ENCODE measurements at regions not wholly inside any gene's neighbourhood (a gene's known extent, or its start where the extent isn't known, plus 50 kb on each side); places are given as distances from the start of the nearest gene placed in this dataset.
"Not testable (repeated sequence)": the region's sequence is repeated elsewhere in the genome, so short reads cannot be mapped to it uniquely, and the experiment has no call there.

DNA sequence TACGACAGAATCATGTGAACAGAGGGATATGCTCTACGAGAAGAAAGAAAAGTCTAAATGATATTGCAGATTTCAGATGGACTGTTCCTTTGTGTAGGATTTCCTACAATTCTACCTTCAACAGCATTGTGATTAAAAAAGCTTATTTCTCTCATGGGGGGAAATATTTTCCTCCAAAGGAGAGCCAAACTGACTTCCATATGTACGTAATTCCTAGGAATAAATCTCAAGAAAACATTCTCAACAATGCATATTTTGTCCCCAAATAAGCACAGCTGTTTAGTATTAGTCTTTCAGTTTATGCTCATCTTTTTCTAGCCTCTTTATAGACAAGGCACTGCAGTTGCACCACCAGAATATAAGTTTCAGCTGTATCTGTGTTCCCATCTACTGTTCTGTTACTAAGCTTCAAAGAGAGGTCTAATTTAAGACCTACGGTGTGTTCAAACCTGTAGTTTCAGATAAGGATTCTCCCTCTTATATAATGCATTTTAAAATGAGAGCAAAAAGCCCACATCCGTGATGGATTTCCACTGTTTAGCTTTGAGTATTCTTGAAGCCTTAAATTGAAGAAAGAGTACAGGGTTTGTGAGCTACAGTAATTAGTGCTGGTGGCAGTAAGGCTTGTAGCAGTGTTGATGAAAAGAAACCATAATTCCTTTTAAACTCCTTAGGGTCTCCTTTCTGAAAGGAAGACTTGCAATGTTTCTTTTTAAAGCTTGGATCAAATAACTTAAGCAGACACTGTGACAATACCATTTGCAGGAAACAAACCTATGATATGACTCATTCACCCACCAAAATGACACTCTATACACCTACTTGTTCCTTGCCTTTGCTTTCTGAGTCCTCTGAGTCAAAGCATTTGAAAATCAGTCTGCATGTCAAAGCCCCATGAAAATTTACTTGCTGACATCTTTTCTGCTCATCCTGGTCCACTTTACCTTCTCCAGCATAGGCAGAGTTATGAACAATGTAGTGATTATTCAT is 754.1 kb downstream of the NOVA1 start:
- no peak for DNase-seq

DNA sequence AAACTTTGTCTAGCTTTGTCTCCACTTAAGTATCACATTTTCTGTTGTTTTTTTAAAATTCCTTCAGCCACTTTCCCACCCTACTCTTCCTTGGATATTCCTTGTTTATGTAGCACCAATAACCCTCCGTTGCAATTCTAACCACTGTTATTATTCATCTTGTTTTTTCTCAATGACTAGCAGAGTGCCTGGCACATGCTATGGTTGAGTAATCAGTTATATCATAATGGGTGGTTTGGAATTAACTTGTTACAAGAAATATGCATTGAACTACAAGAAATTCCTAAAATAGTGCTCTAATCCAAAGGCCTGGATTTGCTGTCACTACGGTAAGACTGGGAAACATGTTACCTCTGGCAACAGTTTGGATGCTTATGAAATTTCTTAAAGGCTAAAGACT is 756.6 kb downstream of the NOVA1 start:
- DNase-seq: no peak

DNA sequence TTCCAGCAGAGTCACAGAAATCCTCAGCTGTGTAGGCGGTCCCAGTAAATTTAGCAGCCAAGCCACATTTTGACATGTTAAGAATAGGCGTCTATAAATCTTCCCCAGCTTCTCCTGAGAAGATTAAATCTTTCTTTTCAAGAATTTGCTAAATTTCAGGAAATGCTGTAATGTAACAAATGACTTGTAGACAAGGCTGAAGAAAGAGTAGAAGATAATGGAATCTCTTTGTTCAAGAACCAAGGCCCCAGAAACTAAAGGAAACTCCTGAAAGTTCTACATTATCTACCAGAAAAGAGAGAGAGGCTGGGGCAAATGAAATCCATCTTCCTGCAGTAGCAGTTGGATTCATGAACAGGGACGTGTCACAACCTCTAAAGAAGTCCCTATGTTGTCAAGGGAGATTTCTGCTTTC is 760.3 kb downstream of the NOVA1 start:
- DNase-seq: no peak

DNA sequence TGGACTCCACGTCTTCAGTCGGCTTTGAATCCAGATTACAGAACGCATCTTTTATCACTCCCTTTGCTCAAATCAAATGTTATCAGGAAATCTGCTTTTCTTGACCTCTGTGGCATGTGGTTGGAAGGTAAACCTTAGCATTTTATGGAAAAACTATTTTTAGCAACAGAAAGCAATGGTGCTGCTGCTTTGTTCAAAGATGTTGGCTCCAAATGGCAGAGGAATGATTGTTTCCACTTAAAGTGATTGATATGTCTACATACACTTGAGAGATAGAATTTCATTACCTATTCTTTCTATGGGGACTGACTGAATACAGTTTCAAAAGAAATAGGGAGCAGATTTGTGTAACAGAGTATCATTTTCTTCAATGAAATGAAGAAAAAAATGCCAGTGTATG is 761.2 kb downstream of the NOVA1 start:
- no peak for DNase-seq

DNA sequence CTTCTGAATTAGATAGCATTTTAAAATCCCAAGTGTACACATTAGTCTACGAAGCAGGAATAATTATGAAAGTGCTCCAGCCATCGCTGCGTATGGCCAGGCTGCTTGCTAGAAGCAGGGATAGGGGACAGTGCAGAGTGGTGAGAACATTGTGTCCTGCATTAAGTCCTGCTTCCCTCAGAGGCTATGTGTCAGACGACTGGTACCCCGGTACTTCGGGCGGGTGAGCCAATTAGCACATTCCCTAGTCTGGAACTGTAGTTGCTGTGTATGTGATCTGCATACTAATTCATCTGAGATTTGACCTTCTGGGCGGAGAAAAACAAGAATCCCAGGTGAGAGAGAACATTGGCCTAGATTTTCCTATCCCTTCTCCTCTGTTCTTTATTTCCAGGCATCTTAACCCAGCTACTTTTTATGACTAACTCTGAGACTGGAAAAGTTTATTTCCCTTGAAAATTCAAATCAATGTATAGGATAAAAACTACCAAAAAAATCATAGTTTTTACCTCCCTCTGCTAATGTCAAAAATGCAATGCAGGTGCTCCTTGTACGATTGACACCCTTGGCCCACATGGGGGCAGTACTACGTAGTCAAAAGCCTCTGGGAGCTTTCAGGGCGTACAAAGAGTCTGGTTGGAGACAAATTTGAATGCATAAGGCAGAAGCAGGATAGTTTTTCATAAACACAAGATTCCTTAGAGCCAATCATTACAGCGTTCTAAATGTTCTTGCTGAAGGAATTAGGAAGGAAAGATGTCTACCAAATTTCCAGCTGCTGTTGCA is 764.3 kb downstream of the NOVA1 start:
- DNase-seq: no peak

DNA sequence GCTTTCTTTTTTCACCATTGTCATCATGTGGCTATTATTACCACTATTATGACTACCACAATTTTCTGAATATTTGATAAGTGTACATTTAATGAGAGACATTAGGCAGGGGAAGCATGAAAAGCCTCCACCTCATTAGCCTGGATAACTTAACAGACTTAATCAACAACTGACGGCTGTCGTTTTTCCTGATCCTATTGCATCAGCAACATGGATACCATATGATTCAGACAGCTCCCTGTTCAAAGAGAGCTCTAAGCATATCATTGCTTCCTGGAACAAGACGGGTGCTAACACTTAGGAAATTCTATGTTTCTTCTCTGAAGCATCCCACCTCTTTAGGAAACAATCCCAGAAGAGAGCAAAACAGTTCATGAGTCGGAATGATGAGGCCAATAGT is 765.2 kb downstream of the NOVA1 start:
- no peak for DNase-seq

DNA sequence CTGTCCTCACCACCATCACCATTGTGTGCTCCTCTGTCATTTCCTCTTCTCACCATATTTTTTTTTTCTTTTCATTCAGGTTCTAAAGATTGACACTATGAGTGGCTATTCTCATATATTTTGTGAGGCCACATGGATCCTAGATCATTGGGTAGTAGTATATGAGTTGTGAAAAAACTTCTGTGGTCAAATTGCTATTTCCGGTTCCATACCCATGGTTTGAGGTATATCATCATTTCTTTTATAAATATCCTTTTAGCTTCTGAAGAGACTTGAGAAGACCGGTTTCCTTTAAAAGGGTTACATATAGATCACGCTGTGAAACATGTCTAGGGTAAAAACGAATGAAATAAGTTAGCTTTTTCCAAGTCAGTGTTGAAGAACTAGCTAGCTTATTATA is 769.3 kb downstream of the NOVA1 start:
- no peak for DNase-seq

DNA sequence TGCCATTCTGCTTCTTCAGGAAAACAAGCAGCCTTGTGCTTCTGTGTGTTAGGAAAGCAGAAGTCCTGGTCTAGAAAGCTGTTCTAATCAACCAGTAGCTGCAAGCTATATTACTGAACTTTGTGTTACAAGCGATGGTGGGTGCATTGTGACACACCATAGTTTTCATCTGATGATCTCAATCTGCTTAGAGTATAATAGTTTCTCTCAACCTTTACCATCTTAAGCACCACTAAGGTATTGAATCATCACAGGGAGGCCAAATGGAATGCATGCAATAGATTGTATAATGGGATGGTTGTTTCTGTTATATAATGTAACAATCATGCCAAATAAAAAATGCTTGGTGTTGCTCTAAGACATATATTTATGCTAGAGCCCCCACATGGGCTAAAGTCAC is 771.7 kb downstream of the NOVA1 start:
- DNase-seq: no peak

DNA sequence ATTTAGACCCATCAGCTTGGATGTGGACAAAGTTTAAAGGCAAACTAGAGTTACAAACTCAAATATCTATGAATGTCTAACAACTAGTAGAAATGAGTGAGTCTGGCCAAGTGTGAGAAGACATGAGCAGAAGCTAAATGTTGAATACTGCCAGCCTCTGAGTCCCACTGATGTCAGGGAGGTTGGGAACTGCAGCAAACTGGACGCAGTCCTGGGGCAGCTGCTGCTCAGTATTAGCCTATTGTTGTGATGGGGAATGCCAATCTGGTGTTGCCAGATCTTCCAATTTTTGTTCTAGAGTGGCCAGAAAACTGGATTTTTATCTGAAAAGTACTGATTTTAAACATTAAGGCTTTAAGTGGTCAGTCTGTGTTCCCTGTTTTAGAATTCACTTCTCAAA is 770.4 kb upstream of the STXBP6 start:
- no peak for DNase-seq

DNA sequence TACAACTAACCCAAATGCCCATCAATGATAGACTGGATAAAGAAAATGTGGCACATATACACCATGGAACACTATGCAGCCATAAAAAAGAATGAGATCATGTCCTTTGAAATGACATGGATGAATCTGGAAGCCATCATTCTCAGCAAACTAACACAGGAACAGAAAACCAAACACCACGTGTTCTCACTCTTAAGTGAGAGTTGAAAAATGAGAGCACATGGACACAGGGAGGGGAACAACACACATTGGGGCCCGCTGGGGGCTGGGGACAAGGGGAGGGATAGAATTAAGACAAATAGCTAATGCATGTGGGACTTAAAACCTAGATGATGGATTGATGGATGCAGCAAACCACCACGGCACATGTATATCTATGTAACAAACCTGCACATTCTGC is 764.7 kb upstream of the STXBP6 start:
- DNase-seq: not testable (repeated sequence)

DNA sequence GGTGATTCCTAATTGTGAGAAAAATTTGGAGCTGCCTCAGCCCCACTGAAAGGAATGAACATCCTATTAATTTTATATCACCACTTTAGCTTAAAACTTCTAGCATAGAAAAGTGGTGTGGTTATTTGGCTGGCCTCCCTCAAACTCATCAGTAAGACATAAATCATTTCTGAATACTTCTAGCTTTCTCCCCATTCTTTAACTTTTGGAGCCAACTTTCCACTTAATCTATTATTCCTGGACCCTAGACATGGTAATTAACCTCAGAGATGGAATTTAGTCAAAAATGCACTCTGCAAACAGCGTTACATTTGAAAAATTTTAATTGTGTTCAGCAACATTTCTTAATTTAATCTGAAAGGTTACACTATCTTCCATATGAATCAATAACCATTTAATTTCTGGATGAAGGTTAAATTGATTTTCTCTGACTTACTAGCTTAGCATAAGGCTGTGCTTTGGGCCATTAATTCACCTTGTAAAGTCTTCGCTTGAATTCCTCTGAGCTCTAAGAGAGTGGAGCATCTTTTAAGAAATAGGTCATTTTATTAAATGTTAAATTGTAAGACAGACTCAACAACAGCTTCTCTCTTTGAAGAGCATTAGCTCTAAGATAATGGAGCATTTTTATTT is 753.6 kb upstream of the STXBP6 start:
- DNase-seq: peak; percentile 70

DNA sequence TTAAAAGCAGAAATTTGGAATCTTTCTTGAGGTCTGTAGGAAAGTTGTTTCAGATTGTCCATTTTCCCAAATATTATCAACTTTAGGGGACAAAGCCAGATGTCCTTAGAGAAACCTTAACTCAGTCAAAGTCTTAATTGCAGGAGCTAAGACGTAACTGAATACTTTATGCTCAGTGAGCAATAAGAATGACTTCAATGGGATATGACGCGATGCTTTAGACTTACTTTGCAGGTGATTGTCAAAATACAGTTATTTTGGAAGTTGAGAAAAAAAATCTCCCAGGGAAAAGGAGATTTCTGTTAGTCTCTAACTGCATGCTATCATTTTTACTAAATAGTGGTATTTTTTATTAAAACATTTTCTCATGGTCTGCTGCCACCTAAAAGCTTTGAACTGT is 750.9 kb upstream of the STXBP6 start:
- DNase-seq: no peak

DNA sequence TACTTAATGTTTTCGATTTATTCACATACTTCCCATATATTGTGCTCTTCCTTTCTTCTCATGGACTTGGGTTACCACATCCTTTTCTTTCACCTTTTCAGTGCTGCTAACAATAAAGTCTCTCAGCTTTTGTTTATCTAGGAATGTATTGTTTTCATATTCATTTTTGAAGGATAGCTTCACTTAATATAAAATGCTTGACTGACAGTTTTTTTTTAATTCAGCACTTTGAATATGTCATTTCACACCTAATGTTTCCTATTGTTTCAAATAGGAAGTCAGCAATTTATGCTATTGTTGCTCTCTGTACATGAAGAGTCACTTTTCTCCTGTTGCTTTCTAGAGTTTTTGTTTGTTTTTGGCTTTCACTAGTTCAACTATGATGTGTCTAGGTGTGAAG is 738.3 kb upstream of the STXBP6 start:
- no peak for DNase-seq

DNA sequence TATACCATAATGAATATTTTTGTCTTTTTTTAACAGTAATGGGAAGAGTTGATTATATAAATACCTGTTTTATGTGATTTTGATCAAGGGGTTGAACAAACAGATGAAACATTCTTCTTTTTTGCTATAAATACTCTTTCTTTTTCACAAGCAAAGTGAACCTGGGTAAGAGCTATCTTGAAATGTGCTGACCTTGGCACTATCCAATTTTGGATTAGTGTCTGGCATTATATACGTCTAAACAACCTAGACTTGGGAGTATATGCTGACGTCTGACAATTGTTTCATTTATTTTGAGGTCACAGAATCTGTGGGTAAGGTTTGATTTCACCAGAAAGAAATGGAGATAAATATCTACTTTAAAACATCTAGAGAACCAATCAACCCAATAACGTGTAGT is 716.0 kb upstream of the STXBP6 start:
- DNase-seq: no peak

DNA sequence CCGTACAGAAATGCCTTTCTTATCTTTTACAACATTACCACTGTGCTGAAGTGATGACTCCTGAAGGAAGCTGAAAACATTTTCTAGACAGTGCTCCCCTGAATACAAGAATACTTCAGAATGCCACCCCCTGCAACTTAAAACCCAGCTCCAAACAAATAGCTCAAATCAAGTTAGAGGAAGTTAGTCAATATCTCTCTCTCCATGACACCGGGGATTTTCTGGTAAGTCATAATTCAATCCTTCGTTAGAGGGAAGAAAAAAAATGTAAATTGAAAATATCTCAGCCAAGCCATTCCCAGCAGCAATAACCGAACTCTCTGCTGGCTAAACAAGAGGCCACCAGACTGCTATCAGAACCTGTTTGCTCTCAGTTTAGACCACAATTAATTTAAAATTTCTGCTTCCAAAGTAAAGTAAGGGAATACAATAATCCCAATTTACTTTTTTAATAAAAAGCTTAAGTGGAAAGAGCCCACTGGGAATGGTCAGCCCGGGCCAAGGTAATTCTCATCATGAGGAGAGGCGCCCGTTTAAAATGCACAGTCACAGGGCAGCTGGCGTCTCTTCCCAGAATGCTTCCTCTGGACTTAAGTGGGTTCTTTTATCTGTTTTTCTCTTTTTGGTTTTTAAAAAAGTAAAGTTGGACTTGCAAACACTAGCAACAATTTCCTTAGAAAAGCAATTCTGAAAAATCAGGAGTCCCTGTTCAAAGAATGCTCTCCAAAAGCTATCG is 710.1 kb upstream of the STXBP6 start:
- no peak for DNase-seq

DNA sequence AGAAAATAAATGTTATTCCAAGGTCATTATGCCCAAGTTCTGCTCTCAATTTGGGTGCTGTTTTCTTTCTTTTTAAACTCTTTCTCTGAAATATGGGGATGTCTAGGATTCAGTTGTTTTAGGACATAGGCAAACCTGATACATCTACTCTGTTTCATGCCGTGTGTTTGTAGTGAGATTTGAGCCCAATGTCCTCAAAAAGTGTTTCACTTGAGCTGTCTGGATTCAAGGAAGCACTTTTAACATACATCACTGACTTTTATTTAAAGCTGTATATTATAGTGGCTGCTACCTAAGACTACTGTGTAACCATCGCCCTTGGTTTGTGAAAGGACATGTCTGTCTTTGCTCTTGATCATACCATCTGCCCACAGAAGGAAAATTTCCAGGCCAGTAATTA is 709.3 kb upstream of the STXBP6 start:
- DNase-seq: no peak

DNA sequence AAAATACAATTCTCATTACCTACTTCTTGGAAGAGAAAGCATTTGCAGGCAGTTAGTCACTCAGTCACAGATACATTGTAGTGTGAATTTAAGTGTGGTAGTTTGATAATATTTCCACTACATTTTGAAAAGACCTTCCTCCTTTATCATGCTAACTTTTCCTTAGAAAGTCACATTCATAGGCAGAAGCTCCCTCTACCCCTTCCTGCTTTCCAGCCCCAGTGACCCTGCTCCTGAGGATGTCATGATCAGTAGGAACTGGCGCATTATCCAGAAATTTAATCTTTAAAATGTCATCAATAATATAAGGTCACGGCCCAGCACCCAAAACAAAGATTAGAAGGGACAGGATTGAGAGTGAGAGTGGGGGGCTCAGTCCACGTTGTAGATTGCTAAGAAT is 707.4 kb upstream of the STXBP6 start:
- DNase-seq: no peak

DNA sequence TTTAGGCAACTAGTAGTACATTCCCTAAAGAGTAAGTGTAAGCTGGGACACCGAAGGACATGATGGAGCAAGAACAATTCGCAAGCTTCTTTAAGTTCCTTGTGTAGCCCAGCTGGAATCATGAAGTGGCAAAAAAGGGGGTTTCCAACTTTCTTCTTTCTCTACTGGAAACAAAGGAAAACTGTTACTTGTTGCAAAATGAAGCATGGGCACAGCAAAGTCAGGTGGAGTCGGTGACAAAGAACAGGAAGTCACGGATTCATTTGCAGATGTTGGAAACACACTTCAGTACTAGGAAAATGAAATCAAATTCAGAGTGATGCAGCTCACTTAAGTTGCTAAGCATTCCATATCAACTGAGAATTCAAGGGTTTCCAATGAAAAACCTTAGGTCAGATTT is 706.9 kb upstream of the STXBP6 start:
- DNase-seq: no peak

DNA sequence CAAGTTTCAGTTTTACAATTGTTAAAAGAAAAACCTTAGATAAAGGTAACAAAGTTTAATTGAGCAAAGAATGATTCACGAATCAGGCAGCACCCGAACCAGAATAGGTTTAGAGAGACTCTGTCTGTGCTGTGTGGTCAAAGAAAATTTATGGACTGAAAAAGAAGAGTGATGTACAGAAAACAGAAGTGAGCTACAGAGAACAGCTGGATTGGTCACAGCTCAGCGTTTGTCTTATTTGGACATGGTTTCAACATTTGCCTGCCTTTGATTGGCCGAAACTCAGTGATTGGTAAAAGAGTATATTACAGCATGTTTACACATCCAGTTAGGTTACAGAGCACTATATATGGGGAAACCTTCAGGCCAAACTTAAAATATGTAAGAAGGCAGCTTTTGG is 703.2 kb upstream of the STXBP6 start:
- DNase-seq: no peak

DNA sequence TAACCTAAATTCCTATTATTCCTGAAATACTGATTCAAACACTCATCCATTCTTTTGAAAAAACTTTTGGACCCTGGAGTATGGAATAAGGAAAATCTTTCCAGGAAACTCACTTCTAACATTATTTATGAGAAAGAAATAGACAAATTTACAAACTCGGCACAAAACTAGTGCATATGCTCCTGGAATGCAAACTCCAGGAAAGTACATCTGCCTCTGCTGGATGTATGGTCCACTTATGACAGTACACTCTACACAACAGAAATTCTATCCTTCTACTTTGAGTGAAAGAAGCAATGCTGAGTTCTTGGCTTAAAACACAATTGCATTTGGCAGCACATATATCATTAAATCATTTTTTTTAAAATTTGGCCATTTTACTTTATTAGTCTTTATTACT is 700.5 kb upstream of the STXBP6 start:
- no peak for DNase-seq
